GM18505 (cell line): ENCODE measurements at regions not wholly inside any gene's neighbourhood (a gene's known extent, or its start where the extent isn't known, plus 50 kb on each side); places are given as distances from the start of the nearest gene placed in this dataset.

Source experiments
- ATAC-seq: cut with Tn5 transposase; IDR thresholded peaks from one replicate; pipeline ENCODE4 v1.9.1; 2021; ENCODE audit not compliant: unreplicated experiment
- POLR2A ChIP-seq: IDR thresholded peaks from 4 replicates; pipeline ENCODE4 v1.6.1; 2011; ENCODE audit warnings: borderline replicate concordance; ENCODE audit not compliant: insufficient read depth, insufficient read length; ENCODE audit errors: extremely low read depth

DNA sequence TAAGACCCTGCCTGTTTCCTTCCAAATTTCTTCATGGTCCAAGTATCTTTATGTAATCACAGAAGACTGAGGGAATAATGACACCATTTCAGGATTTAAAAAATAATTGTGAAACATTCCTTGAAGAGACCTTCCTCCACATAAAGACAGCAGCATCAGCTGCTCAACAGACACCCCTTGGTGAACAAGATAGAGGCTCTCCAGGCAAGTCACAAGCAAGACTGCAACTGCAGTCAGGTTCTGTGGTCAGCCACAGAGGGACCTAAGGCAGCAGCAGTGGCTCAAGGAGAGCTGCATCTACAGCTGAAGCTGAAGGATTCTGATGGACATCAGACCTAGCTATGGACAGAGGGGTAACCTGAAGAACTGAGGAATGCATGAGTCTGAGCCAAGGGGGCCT is 97.2 kb upstream of the C3orf80 start:
- no peak for TF ChIP-seq POLR2A
- no peak for ATAC-seq

DNA sequence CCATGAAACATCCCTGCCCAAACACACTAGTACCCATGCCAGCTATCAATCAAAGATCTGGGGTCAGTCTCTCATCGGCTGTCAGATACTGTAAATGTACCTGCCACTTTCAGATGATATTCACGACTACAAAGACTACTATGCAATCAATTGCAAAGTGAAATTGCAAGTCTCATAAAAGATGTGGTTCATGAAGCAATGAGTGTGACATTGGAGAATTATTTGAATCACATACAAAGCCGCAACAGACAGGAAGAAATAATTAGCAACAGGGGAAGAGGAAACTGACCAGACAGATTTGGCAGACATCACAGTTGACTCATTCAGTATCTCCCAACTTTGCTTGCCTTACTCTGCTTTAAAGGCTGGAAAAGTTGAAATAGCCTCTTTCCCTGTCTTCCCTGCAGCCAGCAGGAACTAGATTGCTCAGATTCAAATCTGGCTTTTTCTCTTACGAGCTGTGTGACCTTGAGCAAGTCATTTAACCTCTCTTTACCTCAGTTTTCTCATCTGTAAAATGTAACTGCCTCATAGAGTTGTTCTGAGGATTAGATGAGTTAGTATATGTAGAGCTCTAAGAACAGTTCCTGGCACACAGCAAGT is 95.7 kb upstream of the C3orf80 start:
- peak; percentile 69 for ATAC-seq
- TF ChIP-seq POLR2A, result no peak

DNA sequence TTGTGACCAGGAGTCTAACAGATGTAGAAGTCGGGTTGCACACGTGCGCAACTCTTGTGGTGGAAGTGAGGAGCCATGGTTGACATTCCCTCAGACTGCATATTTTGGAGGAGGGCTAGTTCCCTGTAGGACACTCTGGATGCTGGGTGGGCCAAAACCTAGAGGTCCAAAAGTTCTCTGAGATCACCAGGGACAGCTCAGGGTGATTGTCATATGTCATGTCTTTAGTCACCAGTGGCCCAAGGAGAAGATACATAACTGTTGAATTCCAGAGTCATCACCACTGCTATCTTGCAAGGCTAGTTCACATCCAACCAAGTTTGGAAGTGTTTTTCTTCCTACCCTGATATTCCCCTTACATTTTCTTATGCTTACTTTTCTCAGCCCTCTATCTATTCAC is 95.2 kb upstream of the C3orf80 start:
- ATAC-seq, result no peak
- no peak for TF ChIP-seq POLR2A

DNA sequence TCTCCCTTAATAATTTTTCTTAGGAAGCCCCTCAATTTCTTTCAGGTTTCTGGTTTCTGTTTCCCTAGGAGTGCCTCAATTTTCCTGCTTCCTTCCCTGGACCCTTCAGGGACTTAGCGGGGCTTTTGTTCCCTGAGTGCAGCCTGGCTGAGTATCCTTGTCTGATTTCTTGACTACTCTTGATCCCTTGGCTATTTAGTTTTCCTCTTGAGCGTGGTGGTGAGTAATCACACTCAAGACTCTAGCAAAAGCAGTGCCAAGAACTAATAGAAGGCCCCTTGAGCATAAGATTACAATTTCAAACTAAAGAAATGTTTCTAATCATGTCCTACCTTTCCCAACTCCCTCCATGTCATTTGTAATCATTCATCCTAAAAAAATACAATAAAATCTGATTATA is 94.3 kb upstream of the C3orf80 start:
- ATAC-seq, result no peak
- no peak for TF ChIP-seq POLR2A

DNA sequence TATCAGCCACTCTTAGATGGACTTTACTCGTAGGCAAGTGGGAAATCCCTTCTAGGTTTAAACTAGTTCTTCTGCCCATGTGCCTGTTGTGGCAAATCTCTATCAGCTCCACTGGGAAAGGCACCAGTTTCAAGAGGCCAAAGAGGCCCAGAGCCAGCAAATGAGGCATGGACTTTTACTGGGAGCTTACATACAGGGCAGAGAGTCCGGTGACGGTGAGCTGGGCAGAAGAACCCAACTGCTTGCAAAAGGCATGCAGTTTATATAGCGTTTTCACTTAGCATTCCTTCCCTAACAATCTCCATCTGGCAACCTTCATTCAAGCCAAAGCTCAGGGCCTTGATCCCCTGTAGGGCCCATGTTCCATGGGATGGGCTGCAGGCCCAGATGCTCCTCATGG is 93.0 kb upstream of the C3orf80 start:
- no peak for ATAC-seq
- TF ChIP-seq POLR2A, result no peak

DNA sequence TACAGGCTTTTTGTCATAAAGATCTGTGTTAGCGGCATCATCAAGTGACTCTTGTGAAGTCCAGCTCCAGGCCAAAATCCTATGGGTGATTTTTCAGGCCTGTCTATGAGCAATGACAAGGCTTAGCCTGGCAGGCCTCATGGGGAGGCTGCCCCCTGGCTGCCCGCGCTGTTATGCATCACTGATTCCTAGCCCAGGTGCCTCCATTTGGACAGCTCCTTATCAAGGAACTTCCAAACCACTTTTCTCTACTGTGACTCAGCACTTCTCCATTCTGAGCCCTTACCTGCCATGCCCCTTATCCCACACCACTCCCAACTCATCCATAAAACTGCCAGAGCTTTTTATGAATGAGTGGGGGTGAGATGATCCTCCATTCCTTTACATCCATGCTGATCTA is 91.5 kb upstream of the C3orf80 start:
- TF ChIP-seq POLR2A, result no peak
- ATAC-seq, result no peak

DNA sequence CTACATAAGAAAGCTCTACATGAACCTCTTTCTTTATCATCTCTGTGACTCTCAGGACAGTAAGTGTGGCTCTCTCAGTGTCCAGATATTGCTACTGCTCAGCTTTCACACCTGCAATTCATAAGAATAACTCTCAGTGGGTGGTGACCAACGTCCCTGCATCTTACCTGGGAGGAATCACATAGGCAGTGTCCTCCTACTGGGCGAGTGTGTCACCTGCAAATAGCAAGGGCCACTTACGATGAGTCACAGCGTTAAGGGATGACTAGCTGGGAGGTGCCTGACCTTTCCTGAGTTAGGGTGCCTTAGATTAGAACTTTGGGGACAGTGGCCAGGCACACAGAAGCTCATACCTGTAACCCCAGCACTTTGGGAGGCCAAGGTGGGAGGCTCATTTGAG is 90.8 kb upstream of the C3orf80 start:
- no peak for TF ChIP-seq POLR2A
- ATAC-seq, result no peak

DNA sequence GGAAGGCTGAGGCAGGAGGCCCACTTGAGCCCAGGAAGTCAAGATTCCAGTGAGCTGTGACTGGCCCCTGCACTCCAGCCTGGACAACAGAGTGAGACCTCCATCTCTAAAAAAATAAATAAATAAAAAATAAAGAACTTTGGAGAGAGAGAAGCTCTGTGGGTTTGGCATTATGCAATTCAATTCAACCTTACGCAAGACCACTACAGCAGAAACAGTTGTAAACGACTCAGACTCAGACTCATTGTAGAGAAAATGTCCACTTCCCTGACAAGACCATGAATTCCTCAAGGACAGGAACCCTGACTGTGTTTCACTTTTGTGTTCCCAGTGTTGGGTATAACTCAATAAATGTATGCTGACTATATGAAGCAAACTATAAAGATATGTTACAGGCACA is 90.3 kb upstream of the C3orf80 start:
- TF ChIP-seq POLR2A, result no peak
- no peak for ATAC-seq

DNA sequence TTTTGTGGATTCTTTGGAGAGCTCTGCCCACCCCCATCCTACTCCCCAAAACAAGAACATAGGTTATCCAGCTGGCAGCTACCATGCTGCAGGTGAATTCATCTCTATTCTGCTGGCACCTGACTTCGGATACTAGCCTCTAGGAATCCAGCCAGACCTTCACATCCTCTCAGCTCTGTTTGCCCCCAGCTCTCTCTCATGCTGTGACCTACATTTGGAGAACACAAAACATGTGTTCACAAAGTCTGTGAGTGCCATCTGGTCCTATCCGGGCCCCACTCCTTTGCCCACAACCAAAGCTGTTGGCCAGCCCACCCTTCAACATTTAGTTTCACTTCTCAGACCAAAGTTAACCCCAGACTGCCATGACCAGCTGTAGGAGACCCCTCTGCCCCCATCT is 89.4 kb upstream of the C3orf80 start:
- ATAC-seq, result peak; percentile 44
- no peak for TF ChIP-seq POLR2A

DNA sequence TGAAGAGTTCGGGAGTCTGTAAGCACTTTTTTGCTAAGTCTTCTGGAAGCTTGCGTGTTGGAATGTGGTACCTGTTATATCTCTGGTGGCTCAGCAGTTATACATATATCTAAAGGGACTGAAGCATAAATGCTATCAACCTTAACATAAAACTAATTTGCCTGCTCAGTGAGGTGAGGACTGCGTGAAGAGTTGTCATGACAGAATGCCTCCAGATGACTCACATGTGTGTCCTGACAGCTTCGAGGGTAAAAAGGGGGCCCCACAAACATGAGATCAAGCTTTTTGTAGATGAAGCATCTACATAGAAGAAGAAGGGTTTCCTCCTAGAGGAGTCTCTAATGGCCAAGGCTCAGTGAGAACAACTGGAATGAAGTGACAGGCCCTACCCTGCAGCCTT is 88.8 kb upstream of the C3orf80 start:
- no peak for TF ChIP-seq POLR2A
- ATAC-seq, result peak; percentile 56

DNA sequence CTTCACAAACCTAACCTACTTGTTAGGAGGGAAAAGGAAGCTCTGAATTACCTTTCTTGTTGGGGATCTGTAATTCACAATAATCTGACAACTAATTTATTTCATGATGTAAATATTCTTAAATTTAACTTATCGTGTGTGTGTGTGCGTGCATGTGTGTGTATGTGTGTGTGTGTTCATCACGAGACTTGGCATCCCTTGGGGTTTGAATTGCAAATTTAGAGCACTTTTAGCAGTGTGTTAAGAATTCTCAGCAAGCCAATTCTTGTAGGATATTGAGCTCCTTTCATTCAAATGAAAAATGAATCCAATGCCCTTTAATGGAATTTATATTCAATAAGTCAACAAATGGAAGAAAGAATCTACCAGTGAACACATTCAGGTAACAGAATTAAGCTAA is 85.9 kb upstream of the C3orf80 start:
- TF ChIP-seq POLR2A, result no peak
- no peak for ATAC-seq

DNA sequence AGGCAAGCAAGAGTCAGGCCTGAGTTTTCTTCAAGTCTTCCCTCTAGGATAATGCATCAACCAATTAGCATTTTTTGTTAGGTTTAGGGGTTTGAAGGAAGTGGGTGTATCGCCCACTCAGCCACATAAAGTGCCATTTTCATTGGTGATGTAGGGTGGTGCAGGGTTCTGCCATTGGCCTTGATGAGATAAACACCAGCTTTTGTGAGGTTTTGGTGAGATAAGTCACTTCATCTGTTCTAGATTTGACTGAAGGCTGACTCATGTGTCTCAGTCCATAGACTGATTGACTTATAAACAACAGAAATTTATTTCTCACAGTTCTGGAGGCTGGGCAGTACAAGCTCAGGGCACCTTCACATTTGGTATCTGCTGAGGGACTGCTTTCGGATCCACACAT is 84.5 kb upstream of the C3orf80 start:
- no peak for TF ChIP-seq POLR2A
- ATAC-seq, result no peak

DNA sequence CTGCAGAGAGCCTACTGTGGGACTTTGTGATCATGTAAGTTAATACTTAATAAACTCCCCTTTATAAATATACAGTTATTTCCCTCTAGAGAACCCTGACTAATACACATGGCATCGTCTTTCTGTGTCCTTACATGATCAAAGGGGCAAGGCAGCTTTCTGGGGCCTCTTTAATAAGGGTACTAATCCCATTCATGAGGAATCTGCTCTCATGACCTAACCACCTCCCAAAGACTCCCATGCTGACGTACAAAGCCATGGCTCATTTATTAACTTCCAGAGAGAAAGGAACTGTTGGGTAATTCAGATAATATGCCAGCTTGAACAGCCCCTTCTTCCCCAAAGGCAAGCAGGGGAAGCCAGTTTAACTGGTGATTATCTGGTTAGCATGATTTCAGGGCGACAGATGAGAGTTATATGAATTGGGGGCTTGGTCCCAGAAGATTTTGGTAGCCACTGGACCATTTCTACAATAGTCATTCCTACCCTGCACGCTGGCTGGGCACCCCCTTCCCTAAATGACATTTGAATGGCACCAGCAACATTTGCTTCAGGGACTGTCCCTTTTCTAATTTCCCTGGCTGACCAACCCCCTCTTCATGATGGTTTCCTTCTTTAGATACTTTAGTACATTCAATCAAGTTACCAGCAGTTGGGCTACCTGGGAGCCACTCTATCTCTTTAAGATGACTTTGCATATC is 83.6 kb upstream of the C3orf80 start:
- no peak for ATAC-seq
- TF ChIP-seq POLR2A, result no peak

DNA sequence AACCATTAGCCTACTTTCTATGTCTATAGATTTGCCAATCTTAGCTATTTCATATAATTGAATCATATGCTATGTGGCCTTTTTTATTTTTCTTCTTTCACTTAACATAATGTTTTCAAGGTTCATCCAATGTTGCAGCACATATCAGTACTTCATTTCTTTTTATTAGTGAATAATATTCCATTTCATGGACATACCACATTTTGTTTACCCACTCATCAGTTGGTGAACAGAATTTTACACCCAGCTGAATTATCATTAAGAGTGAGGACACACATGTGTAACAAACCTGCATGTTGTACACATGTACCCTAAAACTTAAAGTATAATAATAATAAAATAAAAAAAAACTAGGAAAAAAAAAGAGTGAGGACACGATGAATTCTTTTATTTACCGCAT is 81.7 kb upstream of the C3orf80 start:
- TF ChIP-seq POLR2A, result no peak
- no peak for ATAC-seq
